ENCODE measurements at regions not wholly inside any gene's neighbourhood (a gene's known extent, or its start where the extent isn't known, plus 50 kb on each side); places are given as distances from the start of the nearest gene placed in this dataset.
A peak's percentile ranks its signal among the peaks of the same experiment; 100 is the strongest.

DNA sequence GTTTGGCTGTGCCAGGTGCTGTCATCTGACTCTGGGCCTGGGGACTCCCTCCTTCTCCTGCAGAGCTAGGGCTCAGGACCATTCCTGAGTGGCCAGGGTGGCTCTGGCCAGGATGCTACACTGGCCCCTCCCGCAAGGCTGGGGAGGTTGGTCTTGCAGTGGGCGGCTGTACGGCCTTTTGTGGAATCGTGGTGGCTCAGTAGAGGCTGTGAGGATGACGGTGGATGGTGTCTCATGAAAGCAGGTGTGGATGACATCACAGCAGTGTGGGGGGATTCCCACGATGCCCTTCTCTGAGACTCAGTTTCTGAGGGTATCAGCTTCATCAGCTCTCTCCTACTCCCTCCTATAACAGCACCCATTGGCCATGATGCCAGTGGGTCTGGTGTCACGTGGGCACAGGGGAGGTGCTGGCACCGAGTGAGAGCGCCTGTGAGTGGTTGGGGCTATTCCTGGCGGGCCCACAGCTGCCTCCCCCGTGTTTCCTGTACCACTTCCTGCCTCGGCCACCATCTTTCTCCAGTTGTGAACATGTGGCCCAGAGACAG is 144.2 kb upstream of the HDAC4 start:
- DNase-seq (ENCODE audit: low read depth in 1 of 2, low spot score in 1 of 2) = peak in 1 of 2 donors; percentile 7

DNA sequence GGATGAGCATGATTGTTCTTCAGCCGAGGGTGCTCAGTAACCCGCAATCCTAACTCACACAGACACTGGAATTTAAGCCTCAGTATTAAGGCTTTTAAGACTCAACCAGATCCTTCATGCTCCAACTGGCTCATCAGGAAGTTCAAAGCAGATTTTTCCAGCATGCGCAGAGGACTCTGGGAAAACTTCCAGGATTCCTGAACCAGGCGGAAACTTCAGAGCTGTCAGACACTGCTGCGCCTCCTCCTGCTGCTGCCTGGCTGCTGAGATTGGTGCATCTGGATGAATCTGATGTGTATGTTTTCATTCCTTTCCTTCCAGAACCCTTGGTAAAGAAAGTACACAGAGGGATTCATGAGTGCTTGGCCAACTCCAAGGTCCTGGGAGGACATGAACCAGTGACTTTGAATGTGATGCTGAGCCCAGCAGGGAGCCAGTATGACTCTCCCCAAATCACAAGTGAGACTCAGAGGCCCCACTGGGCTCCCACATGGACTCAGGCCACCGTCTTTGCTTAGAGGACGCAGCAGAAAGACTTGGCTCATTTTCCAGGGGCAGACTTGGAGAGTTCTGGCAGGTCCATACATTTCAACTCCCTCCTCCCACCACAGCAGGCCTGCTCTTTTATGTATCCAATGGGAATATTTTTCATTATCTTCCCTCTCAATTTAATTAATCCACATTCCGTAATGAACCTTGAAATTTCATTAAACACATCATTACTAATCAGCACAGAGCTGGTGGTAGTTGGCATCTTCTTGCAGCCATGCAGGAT is 143.5 kb upstream of the HDAC4 start:
- no peak for DNase-seq (ENCODE audit: low read depth in 1 of 2, low spot score in 1 of 2)

GRCh38 chr2:239543702-239544101 is 142.9 kb upstream of the HDAC4 start:
- DNase-seq (ENCODE audit: low read depth in 1 of 2, low spot score in 1 of 2) = no peak

GRCh38 chr2:239540174-239540573 is 139.4 kb upstream of the HDAC4 start:
- no peak for DNase-seq (ENCODE audit: low read depth in 1 of 2, low spot score in 1 of 2)

- no peak for DNase-seq (ENCODE audit: low read depth in 1 of 2, low spot score in 1 of 2)
Observed at GRCh38 chr2:239539776-239540100, 138.9 kb upstream of the HDAC4 start.

GRCh38 chr2:239539083-239539775 is 138.4 kb upstream of the HDAC4 start:
- no peak for DNase-seq (ENCODE audit: low read depth in 1 of 2, low spot score in 1 of 2)

DNA sequence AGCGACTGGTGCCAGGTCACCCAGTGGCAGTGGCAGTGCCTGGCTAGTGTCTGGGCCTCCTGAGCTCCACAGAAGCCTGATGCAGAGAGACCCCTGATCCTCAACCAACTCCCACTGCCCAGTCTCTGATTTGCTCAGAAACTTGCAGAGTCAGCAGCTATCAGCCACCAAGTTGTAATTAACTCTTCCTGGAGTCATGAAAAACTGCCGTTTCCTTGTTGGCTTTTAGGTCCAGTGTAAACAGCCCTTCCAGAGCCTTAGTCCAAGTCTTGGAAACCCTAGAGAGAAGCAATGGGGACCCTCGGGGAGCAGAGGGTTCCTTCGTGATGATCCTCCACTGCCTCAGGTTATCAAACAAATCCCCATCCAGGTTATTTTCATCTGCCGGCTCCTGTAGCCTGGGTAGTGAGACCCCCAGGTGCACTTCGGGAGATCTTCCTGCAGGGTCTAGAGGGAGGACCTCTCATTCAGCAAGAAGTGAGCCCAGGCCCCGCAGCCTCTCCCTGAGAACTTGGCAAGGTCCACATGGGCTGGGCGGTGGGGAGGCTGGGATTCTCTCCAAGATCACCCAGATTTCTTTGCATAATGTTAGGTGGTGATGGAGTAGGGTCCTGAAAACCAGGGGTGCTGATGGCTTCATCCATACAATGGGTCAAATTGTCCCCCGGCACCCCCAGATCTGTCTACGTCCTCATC is 137.7 kb upstream of the HDAC4 start:
- no peak for DNase-seq (ENCODE audit: low read depth in 1 of 2, low spot score in 1 of 2)

DNA sequence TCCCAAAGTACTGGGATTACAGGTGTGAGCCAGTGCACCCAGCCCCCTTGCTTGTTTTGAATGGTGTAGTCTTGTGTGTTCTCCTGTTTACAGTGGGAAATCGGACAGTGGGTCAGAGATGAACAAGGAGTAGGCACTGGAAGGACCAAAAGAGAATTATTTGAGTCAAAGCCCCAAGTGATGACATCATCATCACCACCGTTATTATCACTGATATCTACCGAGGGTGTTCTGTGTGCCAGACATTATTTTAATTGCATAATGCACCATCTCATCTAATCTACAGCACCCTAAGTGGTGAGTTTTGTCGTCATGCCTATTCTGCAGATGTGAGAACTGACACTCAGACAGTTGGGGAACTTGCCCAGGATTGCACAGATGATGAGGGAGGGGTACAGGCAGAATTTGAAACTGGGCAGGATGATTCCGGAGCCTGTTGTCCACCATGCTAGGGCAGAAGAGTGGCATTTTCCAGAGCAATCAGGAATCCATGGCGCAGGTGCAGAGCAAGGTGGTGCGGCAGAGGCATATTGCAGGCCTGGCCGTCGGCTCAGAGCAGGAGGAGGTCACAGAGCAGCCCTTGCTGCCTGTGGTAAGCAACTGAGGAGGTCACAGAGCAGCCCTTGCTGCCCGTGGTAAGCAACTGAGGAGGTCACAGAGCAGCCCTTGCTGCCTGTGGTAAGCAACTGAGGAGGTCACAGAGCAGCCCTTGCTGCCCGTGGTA is 137.0 kb upstream of the HDAC4 start:
- DNase-seq (ENCODE audit: low read depth in 1 of 2, low spot score in 1 of 2) = no peak

DNA sequence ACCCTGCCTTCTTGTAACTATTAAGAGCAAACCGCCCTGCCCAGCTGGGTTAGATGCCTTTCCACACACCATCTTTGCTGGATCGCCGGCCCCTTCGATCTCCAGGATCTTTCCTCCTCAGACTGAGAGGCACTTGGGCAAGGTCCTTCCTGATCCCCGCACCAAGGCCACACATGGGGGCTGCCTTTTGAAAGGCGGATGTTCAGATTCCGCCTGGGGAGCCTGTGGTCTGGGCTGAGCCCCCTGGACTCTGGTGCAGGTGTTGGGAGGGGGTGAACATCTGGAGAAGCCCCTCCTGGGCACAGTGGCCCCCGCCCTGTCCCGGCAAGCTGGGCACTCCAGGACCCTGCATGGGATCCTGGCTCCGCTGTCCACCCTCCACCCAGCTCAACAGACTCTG is 135.4 kb upstream of the HDAC4 start:
- DNase-seq (ENCODE audit: low read depth in 1 of 2, low spot score in 1 of 2) = no peak

- no peak for DNase-seq (ENCODE audit: low read depth in 1 of 2, low spot score in 1 of 2)
Observed at GRCh38 chr2:239535413-239536144, 134.8 kb upstream of the HDAC4 start.

GRCh38 chr2:239534581-239535412 is 134.0 kb upstream of the HDAC4 start:
- DNase-seq (ENCODE audit: low read depth in 1 of 2, low spot score in 1 of 2) = no peak

- DNase-seq (ENCODE audit: low read depth in 1 of 2, low spot score in 1 of 2) = no peak
Observed at GRCh38 chr2:239533569-239534316, 132.9 kb upstream of the HDAC4 start.

GRCh38 chr2:239532859-239533258 is 132.0 kb upstream of the HDAC4 start:
- no peak for DNase-seq (ENCODE audit: low read depth in 1 of 2, low spot score in 1 of 2)

- DNase-seq (ENCODE audit: low read depth in 1 of 2, low spot score in 1 of 2) = no peak
Observed at GRCh38 chr2:239532250-239532649, 131.4 kb upstream of the HDAC4 start.

DNA sequence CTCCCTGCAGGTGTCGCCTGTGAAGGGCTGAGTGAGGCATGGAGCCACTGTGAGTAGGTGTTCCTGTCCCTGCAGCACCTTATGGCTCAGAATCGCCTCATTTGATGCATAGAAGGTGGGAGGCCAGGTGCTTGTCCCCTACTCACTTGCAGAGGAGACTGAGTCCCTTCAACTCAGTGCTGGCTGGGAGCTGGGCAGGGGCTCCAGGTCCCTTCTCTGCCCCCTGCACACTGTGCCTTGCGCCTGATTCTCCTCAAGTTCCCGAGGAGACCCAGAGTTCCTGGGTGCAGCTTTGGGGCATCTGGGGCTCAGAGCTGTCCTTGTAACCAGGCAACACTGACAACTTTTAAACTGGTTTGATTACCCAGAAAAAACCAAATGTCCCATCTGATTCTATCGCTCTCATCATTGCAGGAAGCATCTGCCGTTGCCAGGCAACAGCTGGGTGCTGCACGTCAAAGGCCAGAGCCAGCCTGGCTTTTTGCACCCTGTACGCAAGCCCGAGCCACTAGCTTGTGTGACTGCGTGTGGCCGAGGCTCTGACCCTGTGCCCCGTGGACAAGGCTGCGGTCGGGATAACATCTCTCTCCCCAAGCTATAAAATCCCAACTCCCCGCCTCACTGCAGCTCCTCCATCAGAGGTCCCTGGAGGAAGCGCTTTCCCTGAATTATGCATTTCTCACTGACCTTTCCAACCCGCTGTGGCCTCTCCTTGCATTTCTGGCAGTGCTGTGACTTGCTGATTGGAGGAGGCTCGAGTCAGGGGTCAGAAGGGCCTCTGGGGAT is 130.8 kb upstream of the HDAC4 start:
- DNase-seq (ENCODE audit: low read depth in 1 of 2, low spot score in 1 of 2) = no peak

DNA sequence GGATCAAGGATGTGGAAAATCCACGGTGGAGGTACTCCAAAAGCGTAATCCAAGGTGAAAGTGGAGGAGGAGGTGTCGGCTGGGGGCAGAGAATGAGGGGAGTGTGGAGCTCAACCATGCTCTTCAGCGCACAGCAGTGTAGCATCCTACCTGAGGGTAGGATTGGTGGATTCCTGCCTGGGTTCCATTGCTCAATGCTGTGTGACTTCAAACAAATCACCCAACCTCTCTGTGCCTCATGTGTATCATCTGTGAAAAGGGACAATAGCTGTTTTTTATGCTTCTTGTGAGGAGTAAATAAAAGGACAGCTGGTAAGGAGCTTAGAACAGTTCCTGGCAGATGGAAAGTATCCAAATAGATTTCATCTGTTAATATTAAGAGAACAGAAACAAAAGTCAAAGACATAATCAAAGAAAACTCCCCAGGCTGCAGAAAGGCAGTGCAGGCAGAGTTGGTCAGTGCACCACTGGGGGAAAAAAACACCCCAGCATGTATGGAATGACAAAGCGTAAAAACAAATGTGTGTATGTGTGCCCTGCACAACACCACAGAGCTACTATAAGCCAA is 130.0 kb upstream of the HDAC4 start:
- DNase-seq (ENCODE audit: low read depth in 1 of 2, low spot score in 1 of 2) = no peak

DNA sequence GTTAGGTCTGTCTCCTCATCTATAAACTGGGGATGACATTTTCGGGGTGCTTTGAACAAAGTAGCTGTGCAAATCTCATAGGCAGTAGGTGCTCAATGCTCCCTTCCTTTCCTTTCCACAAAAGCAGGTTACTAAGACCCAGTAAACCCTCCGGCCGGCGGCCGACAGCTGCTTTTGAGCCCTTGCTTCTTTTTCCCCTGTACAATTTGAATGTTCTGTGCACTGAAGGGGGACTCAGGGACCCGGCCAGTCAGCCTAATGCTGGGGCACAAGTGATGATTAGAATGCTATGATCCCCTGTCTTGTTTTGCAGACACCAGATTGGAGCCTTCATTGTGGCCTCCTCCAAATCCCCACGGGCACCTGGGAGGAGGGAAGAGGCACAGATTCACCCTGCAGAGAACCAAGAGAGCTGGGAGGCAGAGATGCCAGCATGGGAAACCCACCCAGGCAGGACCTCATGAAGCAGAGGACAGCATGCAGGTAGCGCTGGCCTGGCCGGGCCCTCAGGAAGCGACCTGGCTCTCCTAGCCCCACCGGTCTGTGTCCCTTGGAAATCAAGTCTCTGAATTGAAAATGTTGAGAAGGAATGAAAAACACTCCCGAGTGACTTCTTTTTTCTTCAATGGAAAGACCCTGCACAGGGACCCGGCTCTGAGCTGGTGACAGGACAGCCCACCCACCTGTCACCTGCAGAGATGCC is 128.6 kb upstream of the HDAC4 start:
- no peak for DNase-seq (ENCODE audit: low read depth in 1 of 2, low spot score in 1 of 2)

Data from activated T-helper 1 cell treated with anti-CD3 and anti-CD28 coated beads, Interleukin-2, amount 50 U/mL, for 16 hours (primary cell).